Lower leg skin (tissue), 3 donors: ENCODE measurements at regions not wholly inside any gene's neighbourhood (a gene's known extent, or its start where the extent isn't known, plus 50 kb on each side); places are given as distances from the start of the nearest gene placed in this dataset.

Source experiments
- POLR2A ChIP-seq, 2 donors: fragments of 450-650 bp; IDR thresholded peaks; one replicate each; pipeline ENCODE4 v1.6.1; 2016 to 2017; ENCODE audit warnings: antibody characterized with exemption in 2 of 2, mild to moderate bottlenecking in 1 of 2, moderate library complexity in 1 of 2
- TF ChIP-seq, protein P1 (sequence below), 3 donors: fragments of 450-650 bp; IDR thresholded peaks; one replicate each; pipeline ENCODE4 v1.5.1; 2016; ENCODE audit warnings: antibody characterized with exemption in 3 of 3, mild to moderate bottlenecking in 3 of 3, moderate library complexity in 2 of 3

- TF ChIP-seq, protein P1, sequence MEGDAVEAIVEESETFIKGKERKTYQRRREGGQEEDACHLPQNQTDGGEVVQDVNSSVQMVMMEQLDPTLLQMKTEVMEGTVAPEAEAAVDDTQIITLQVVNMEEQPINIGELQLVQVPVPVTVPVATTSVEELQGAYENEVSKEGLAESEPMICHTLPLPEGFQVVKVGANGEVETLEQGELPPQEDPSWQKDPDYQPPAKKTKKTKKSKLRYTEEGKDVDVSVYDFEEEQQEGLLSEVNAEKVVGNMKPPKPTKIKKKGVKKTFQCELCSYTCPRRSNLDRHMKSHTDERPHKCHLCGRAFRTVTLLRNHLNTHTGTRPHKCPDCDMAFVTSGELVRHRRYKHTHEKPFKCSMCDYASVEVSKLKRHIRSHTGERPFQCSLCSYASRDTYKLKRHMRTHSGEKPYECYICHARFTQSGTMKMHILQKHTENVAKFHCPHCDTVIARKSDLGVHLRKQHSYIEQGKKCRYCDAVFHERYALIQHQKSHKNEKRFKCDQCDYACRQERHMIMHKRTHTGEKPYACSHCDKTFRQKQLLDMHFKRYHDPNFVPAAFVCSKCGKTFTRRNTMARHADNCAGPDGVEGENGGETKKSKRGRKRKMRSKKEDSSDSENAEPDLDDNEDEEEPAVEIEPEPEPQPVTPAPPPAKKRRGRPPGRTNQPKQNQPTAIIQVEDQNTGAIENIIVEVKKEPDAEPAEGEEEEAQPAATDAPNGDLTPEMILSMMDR (IDR thresholded peaks at IDR 0.05), result no peak
- no peak for TF ChIP-seq POLR2A (IDR thresholded peaks at IDR 0.05)
Observed at GRCh38 chr15:99485153-99485961, 80.4 kb upstream of the MEF2A start.
